ENCODE measurements at regions not wholly inside any gene's neighbourhood (a gene's known extent, or its start where the extent isn't known, plus 50 kb on each side); places are given as distances from the start of the nearest gene placed in this dataset.
A peak's percentile ranks its signal among the peaks of the same experiment; 100 is the strongest.

- no peaks in the 10 kb centered on the region for H3K9me3 ChIP-seq (ENCODE audit: severe bottlenecking)
- no peak for TF ChIP-seq CTCF (IDR thresholded peaks at IDR 0.05; ENCODE audit: poor library complexity, severe bottlenecking)
- DNase-seq (ENCODE audit: low spot score) (no peak), ATAC-seq (ENCODE audit: low read depth) (no peak)
- no peaks in the 10 kb centered on the region for H3K27me3 ChIP-seq (ENCODE audit: insufficient read depth, poor library complexity, severe bottlenecking)
- no peak overlapping the region for H3K27ac ChIP-seq (ENCODE audit: poor library complexity, severe bottlenecking)
- peaks cover 7% of the 10 kb centered on the region for H3K4me1 ChIP-seq (ENCODE audit: insufficient read depth, poor library complexity, severe bottlenecking)
- H3K4me3 ChIP-seq (ENCODE audit: severe bottlenecking): no peak overlapping the region
- H3K36me3 ChIP-seq (ENCODE audit: low read depth): no peaks in the 10 kb centered on the region
Measured at GRCh38 chr5:5702934-5703333, 280.5 kb downstream of the ICE1 start.

GRCh38 chr5:5700549-5700948 is 278.1 kb downstream of the ICE1 start:
- H3K4me1 ChIP-seq (ENCODE audit: insufficient read depth, poor library complexity, severe bottlenecking): peaks cover 7% of the 10 kb centered on the region
- ATAC-seq (ENCODE audit: low read depth): peak; percentile 66
- no peak overlapping the region for H3K27ac ChIP-seq (ENCODE audit: poor library complexity, severe bottlenecking)
- H3K36me3 ChIP-seq (ENCODE audit: low read depth): no peaks in the 10 kb centered on the region
- no peak for TF ChIP-seq CTCF (IDR thresholded peaks at IDR 0.05; ENCODE audit: poor library complexity, severe bottlenecking)
- H3K9me3 ChIP-seq (ENCODE audit: severe bottlenecking): peaks cover 2% of the 10 kb centered on the region
- H3K4me3 ChIP-seq (ENCODE audit: severe bottlenecking): no peak overlapping the region
- H3K27me3 ChIP-seq (ENCODE audit: insufficient read depth, poor library complexity, severe bottlenecking): no peaks in the 10 kb centered on the region
- DNase-seq (ENCODE audit: low spot score): no peak

GRCh38 chr5:5699062-5699461 is 276.6 kb downstream of the ICE1 start:
- Histone ChIP-seq H3K4me1 (ENCODE audit: insufficient read depth, poor library complexity, severe bottlenecking) (no peaks in the 10 kb centered on the region), H3K36me3 (ENCODE audit: low read depth) (no peaks in the 10 kb centered on the region), H3K4me3 (ENCODE audit: severe bottlenecking) (no peak overlapping the region), H3K27me3 (ENCODE audit: insufficient read depth, poor library complexity, severe bottlenecking) (peaks cover 3% of the 10 kb centered on the region), H3K27ac (ENCODE audit: poor library complexity, severe bottlenecking) (no peak overlapping the region), H3K9me3 (ENCODE audit: severe bottlenecking) (peaks cover 2% of the 10 kb centered on the region)
- no peak for DNase-seq (ENCODE audit: low spot score)
- TF ChIP-seq CTCF (IDR thresholded peaks at IDR 0.05; ENCODE audit: poor library complexity, severe bottlenecking): no peak
- ATAC-seq (ENCODE audit: low read depth): no peak

- H3K36me3 ChIP-seq (ENCODE audit: low read depth): no peaks in the 10 kb centered on the region
- ATAC-seq (ENCODE audit: low read depth) (no peak), DNase-seq (ENCODE audit: low spot score) (no peak)
- peaks cover 23% of the 10 kb centered on the region for H3K27me3 ChIP-seq (ENCODE audit: insufficient read depth, poor library complexity, severe bottlenecking)
- H3K27ac ChIP-seq (ENCODE audit: poor library complexity, severe bottlenecking): no peak overlapping the region
- no peaks in the 10 kb centered on the region for H3K4me1 ChIP-seq (ENCODE audit: insufficient read depth, poor library complexity, severe bottlenecking)
- TF ChIP-seq CTCF (IDR thresholded peaks at IDR 0.05; ENCODE audit: poor library complexity, severe bottlenecking): no peak
- H3K9me3 ChIP-seq (ENCODE audit: severe bottlenecking): peaks cover 2% of the 10 kb centered on the region
- no peak overlapping the region for H3K4me3 ChIP-seq (ENCODE audit: severe bottlenecking)
Measured at GRCh38 chr5:5695266-5695665, 272.8 kb downstream of the ICE1 start.

- H3K36me3 ChIP-seq (ENCODE audit: low read depth): no peaks in the 10 kb centered on the region
- H3K4me1 ChIP-seq (ENCODE audit: insufficient read depth, poor library complexity, severe bottlenecking): no peaks in the 10 kb centered on the region
- ATAC-seq (ENCODE audit: low read depth) (no peak), DNase-seq (ENCODE audit: low spot score) (no peak)
- no peak overlapping the region for H3K27ac ChIP-seq (ENCODE audit: poor library complexity, severe bottlenecking)
- no peak for TF ChIP-seq CTCF (IDR thresholded peaks at IDR 0.05; ENCODE audit: poor library complexity, severe bottlenecking)
- peaks cover 44% of the 10 kb centered on the region for H3K27me3 ChIP-seq (ENCODE audit: insufficient read depth, poor library complexity, severe bottlenecking)
- H3K9me3 ChIP-seq (ENCODE audit: severe bottlenecking): no peaks in the 10 kb centered on the region
- H3K4me3 ChIP-seq (ENCODE audit: severe bottlenecking): no peak overlapping the region
Measured at GRCh38 chr5:5688925-5689310, 266.4 kb downstream of the ICE1 start.
